Endothelial cell (in vitro differentiated cells): ENCODE measurements at regions not wholly inside any gene's neighbourhood (a gene's known extent, or its start where the extent isn't known, plus 50 kb on each side); places are given as distances from the start of the nearest gene placed in this dataset.

Experiments
- DNase-seq: peaks from one replicate; pipeline ENCODE4 v3.0.0; 2021; ENCODE audit warnings: low spot score
- H3K27ac Mint-ChIP-seq: one replicate; pipeline ENCODE4 v1.8.0; 2021; ENCODE audit warnings: mixed read lengths, inconsistent platforms; ENCODE audit not compliant: unreplicated experiment
- H3K27me3 Mint-ChIP-seq: one replicate; pipeline ENCODE4 v1.8.0; 2021; ENCODE audit warnings: mild to moderate bottlenecking, moderate library complexity, mixed read lengths, inconsistent platforms; ENCODE audit not compliant: unreplicated experiment
- H3K36me3 Mint-ChIP-seq: one replicate; pipeline ENCODE4 v1.8.0; 2021; ENCODE audit warnings: mild to moderate bottlenecking, low read depth, mixed read lengths, inconsistent platforms; ENCODE audit not compliant: unreplicated experiment
- H3K4me1 Mint-ChIP-seq: one replicate; pipeline ENCODE4 v1.8.0; 2021; ENCODE audit warnings: mild to moderate bottlenecking, mixed read lengths, inconsistent platforms; ENCODE audit not compliant: unreplicated experiment
- H3K4me3 Mint-ChIP-seq: one replicate; pipeline ENCODE4 v1.8.0; 2021; ENCODE audit warnings: mild to moderate bottlenecking, mixed read lengths, inconsistent platforms; ENCODE audit not compliant: unreplicated experiment
- H3K9me3 Mint-ChIP-seq: one replicate; pipeline ENCODE4 v1.8.0; 2021; ENCODE audit warnings: mixed read lengths, inconsistent platforms; ENCODE audit not compliant: unreplicated experiment
- CTCF ChIP-seq: fragments of 200-600 bp; sonication (generic); IDR thresholded peaks from one replicate; pipeline ENCODE4 v1.5.0; 2021; ENCODE audit warnings: antibody characterized with exemption; ENCODE audit not compliant: unreplicated experiment

DNA sequence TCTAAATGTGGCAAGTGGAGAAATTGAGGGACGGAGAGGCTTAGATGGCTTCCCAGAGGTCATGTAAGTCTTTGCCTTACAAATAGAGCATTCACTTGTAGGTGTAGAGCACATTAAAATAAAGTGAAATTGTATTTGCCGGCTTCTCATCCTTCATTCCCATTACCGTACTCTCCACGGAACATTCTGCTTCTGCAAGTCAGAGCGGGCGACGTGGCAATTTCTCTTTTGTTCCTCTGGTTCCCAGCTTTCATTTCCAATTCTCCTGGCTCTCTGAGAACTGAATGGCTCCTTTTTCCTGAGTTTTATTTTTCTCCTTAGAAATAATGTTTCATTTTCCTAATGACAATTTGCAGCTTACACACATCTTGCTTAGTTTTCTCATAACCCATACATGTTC, 51.3 kb upstream of the PFKP start:
- no peak for TF ChIP-seq CTCF
- H3K36me3 Mint-ChIP-seq = no peaks in the 10 kb centered on the region
- peaks cover 4% of the 10 kb centered on the region for H3K9me3 Mint-ChIP-seq
- H3K27me3 Mint-ChIP-seq = peaks cover 8% of the 10 kb centered on the region
- H3K27ac Mint-ChIP-seq = no peak overlapping the region
- no peak for DNase-seq
- no peak overlapping the region for H3K4me3 Mint-ChIP-seq
- H3K4me1 Mint-ChIP-seq = no peaks in the 10 kb centered on the region

DNA sequence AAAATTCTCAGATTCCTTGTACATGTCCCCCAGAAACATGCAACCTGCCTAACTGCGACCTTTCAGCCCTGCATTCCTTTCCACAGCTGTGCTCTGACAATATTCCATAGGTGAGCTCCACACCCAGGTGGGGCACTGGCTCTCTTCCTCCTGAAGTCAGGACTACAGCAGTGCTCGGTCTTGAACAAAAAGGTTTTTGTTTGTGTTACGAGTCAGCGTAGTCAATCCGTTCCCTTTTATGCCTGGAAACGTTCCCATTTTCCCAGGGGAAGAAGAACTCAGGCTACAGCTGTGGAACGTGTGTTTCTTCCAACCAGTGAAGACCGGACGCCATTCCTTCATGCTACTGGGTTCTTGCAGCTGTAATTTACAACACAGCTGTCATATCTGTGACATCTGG, 52.4 kb upstream of the PFKP start:
- Mint-ChIP-seq H3K4me1 (no peaks in the 10 kb centered on the region), H3K27ac (no peak overlapping the region), H3K27me3 (peaks cover 8% of the 10 kb centered on the region), H3K36me3 (no peaks in the 10 kb centered on the region), H3K9me3 (peaks cover 4% of the 10 kb centered on the region), H3K4me3 (no peak overlapping the region)
- no peak for DNase-seq
- no peak for TF ChIP-seq CTCF

DNA sequence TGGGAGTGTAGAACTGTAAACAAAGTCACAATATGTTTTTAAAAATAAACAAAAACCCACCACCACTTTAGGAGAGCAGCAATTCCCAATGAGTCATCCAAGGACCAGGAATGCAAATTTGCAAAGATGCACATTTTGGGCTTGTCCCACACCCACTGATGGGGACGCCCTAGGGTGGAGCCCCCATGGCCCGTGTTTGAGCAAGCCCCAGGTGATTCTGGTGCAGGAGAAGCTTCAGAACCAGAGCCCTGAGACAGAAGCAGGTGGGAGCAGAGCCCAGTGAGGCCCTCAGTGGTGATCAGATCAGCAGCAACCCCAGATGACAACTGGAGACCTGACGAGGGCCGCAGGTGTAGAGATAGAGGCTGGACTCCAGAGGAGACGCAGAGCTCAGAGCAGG, 55.1 kb upstream of the PFKP start:
- H3K9me3 Mint-ChIP-seq = peaks cover 4% of the 10 kb centered on the region
- no peaks in the 10 kb centered on the region for H3K4me1 Mint-ChIP-seq
- no peaks in the 10 kb centered on the region for H3K36me3 Mint-ChIP-seq
- no peak for TF ChIP-seq CTCF
- H3K4me3 Mint-ChIP-seq = no peak overlapping the region
- peaks cover 8% of the 10 kb centered on the region for H3K27me3 Mint-ChIP-seq
- no peak for DNase-seq
- no peak overlapping the region for H3K27ac Mint-ChIP-seq

DNA sequence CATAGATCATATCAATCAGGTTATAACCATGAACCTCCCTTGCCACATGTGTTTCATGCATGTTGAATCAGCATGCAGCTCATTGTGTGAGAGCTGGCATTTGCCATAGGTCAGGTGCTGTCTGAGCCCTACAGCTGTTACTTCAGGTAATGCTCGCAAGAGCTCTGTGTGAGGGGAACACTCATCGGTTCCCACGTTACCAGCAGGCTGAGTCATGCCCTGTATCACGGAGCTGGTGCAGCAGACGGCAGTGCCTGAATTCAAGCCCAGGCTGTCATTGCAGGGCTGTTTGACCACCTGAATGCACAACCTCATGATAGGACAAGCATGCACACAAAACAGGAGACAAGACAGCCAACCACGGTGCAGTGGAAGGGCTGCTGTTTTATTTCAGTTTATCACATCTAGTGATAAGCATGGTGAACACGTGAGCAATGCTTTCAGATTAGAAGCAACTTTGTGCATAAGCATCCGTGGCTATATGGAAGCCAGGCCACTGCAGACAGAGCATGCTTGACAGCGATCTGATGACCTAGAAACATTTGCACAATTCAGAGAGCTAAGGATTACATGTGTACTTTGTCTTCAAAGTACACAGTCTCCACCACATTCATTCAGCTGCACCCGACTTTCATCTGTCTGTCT, 56.4 kb upstream of the PFKP start:
- no peak for DNase-seq
- no peak overlapping the region for H3K27ac Mint-ChIP-seq
- no peaks in the 10 kb centered on the region for H3K36me3 Mint-ChIP-seq
- TF ChIP-seq CTCF = no peak
- peaks cover 8% of the 10 kb centered on the region for H3K27me3 Mint-ChIP-seq
- peaks cover 2% of the 10 kb centered on the region for H3K4me1 Mint-ChIP-seq
- H3K4me3 Mint-ChIP-seq = no peak overlapping the region
- H3K9me3 Mint-ChIP-seq = peaks cover 4% of the 10 kb centered on the region

GRCh38 chr10:3010334-3010733, 57.0 kb upstream of the PFKP start:
- H3K27me3 Mint-ChIP-seq = peaks cover 7% of the 10 kb centered on the region
- no peaks in the 10 kb centered on the region for H3K36me3 Mint-ChIP-seq
- H3K27ac Mint-ChIP-seq = no peak overlapping the region
- peaks cover 4% of the 10 kb centered on the region for H3K9me3 Mint-ChIP-seq
- no peak for DNase-seq
- H3K4me3 Mint-ChIP-seq = no peak overlapping the region
- peaks cover 2% of the 10 kb centered on the region for H3K4me1 Mint-ChIP-seq
- TF ChIP-seq CTCF = no peak
